Kidney epithelial cell (primary cell): ENCODE measurements at regions not wholly inside any gene's neighbourhood (a gene's known extent, or its start where the extent isn't known, plus 50 kb on each side); places are given as distances from the start of the nearest gene placed in this dataset.

ENCODE experiments used
- DNase-seq: peaks from one replicate; pipeline ENCODE4 v3.0.0-alpha.2; 2010; ENCODE audit warnings: low read depth
- H3K27me3 ChIP-seq: 2 replicates; pipeline ENCODE4 v1.6.0; 2011; ENCODE audit warnings: low read length; ENCODE audit not compliant: control insufficient read depth, insufficient read depth
- H3K36me3 ChIP-seq: 2 replicates; pipeline ENCODE4 v1.5.1; 2011; ENCODE audit warnings: low read length; ENCODE audit not compliant: control insufficient read depth, insufficient read depth
- H3K4me3 ChIP-seq: 2 replicates; pipeline ENCODE4 v1.5.1; 2011; ENCODE audit warnings: low read depth, mild to moderate bottlenecking, control low read depth, low read length
- CTCF ChIP-seq: IDR thresholded peaks from 2 replicates; pipeline ENCODE4 v1.5.1; 2011; ENCODE audit warnings: mild to moderate bottlenecking, moderate library complexity, low read length, control low read depth, inconsistent platforms; ENCODE audit not compliant: insufficient read depth, poor library complexity, severe bottlenecking

- no peaks in the 10 kb centered on the region for H3K27me3 ChIP-seq
- no peak for TF ChIP-seq CTCF
- no peaks in the 10 kb centered on the region for H3K36me3 ChIP-seq
- no peak for DNase-seq
- H3K4me3 ChIP-seq = no peak overlapping the region
Measured at GRCh38 chr3:182104881-182105280, 393.2 kb downstream of the SOX2 start.

DNA sequence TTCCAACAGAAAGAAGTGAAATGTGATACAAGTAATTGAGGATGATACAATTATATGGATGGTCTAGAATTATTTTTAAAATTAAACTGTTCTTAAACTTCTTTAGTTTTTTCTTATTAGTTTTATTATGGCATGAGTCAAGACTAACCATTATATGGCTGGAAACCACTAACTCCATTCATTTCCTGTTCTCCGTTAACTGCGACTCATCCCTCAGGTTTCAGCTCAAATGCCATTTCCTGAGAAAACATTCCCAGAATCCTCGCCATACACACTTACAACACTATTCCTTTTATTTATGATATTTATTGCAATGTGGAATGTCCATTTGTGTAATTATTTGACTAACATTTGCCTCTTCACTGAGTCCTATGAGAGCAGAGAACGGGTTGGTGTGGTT, 394.1 kb downstream of the SOX2 start:
- no peak for TF ChIP-seq CTCF
- DNase-seq = no peak

GRCh38 chr3:182108371-182108770, 396.6 kb downstream of the SOX2 start:
- DNase-seq = no peak
- no peak for TF ChIP-seq CTCF
- Histone ChIP-seq H3K4me3 (no peak overlapping the region), H3K27me3 (no peaks in the 10 kb centered on the region), H3K36me3 (no peaks in the 10 kb centered on the region)

More for the DNA sequence above, 394.1 kb downstream of the SOX2 start:
- Histone ChIP-seq H3K27me3 (no peaks in the 10 kb centered on the region), H3K36me3 (no peaks in the 10 kb centered on the region), H3K4me3 (no peak overlapping the region)

GRCh38 chr3:182111967-182112366, 400.2 kb downstream of the SOX2 start:
- Histone ChIP-seq H3K36me3 (no peaks in the 10 kb centered on the region), H3K27me3 (no peaks in the 10 kb centered on the region), H3K4me3 (no peak overlapping the region)
- no peak for TF ChIP-seq CTCF
- DNase-seq = no peak

DNA sequence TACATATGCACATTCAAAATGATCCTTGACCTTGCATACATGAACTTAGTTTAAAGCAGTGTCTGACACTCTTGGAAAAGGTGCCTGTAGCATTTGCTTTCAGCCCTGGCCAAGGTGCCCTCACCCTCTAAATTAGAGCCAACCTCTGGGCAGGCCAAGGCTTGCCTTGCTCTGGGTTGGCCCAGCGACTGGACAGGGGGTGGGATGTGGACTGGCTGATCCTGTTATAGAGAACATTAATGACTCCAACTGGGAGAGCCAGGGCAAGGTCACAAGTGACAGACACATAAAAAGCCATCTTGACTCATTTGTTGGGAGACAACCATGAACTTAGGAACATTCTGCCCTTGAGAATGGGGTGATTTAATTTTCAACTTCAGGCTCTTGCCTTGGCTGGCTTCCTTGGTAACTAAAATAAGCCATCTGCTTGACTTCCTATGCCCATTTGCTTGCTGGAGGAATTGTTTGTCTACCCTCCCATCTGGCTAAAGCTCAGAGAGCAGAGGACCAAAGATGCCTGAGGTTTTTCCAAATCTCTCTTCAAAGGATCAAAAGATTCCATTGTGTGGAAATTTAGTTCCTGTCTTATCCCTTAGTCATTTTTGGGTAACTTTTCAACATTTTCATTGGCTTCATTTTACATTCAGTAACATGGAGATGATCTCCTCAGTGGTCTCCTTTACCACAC, 403.7 kb downstream of the SOX2 start:
- H3K27me3 ChIP-seq = no peaks in the 10 kb centered on the region
- no peak for TF ChIP-seq CTCF
- no peak overlapping the region for H3K4me3 ChIP-seq
- no peaks in the 10 kb centered on the region for H3K36me3 ChIP-seq
- no peak for DNase-seq

- Histone ChIP-seq H3K36me3 (no peaks in the 10 kb centered on the region), H3K4me3 (no peak overlapping the region), H3K27me3 (no peaks in the 10 kb centered on the region)
- DNase-seq = no peak
- no peak for TF ChIP-seq CTCF
Measured at GRCh38 chr3:182116386-182116785, 404.7 kb downstream of the SOX2 start.
